OCI-M2 (cell line): ENCODE measurements at regions not wholly inside any gene's neighbourhood (a gene's known extent, or its start where the extent isn't known, plus 50 kb on each side); places are given as distances from the start of the nearest gene placed in this dataset.

Experiments used
- DNase-seq: peaks from one replicate; lab custom pipeline; 2025; ENCODE audit not compliant: unreplicated experiment; lab: John Stamatoyannopoulos, UW

DNA sequence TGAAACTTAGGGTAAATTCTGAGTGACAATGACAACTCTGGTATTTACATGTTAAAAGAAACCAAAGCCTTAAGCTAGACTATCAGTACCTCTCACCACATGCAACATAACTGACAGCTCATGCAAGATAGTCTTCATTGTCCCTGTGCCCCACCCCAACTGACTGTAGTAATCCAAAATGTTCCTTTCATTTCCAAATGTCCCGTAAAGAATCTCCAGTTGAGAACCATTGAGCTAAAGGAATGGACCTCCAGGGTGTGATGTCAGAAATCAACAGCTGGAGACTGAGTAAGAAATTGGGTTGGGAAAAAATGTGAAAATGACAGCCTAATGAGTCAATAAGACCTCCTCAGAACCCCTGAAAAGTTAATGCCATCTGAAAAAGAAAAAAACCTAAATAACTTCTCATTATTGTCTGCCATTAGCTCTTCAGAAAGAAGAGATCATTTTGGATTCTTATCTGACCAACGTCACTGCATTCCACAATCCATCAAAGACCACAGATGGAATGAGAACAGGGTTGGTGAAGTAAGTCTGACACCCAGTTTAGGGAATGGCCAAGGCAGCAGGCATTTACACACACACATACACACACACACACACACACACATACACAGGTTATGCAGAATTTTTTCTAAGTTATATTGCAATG lies 51.7 kb upstream of the ACVR2A start:
- DNase-seq: no peak

DNA sequence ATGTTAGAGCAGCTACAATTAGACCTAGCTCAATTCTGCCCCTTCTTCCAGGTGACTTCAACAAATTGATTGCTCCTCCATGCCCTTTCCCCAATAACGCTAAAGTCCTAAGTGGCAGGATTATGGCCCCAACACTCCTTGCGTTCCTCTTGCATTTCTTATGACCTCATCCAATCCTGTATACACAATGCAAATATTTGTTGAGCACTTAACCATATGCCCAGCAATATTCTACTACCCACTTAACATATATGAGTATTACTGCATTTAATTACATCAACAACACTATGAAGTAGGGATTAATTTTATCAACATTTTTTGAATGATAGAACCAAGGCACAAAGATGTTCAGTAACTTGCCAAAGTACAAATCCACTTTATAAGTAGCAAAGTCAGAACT lies 54.2 kb upstream of the ACVR2A start:
- DNase-seq: no peak

- no peak for DNase-seq
Observed at GRCh38 chr2:147789720-147790119, 55.1 kb upstream of the ACVR2A start.

DNA sequence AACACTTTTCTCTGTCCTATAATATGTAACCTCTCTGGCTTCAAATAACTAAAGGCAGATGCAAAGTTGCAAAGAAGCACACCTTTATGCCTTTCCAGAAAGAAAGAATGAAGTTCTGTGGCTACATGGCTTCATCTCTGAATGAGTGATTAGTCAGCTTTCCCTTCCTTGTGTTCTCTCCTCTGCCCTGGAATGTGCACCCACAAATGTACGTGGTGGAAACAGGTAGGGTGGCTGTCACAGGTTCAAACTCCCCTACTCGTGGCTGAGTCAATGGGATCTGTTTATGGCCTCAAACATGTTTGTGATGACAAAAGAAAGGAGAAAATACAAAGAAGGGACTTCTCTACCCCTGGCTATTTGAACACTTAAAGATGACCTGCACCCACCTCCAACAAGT lies 55.5 kb upstream of the ACVR2A start:
- DNase-seq: no peak

DNA sequence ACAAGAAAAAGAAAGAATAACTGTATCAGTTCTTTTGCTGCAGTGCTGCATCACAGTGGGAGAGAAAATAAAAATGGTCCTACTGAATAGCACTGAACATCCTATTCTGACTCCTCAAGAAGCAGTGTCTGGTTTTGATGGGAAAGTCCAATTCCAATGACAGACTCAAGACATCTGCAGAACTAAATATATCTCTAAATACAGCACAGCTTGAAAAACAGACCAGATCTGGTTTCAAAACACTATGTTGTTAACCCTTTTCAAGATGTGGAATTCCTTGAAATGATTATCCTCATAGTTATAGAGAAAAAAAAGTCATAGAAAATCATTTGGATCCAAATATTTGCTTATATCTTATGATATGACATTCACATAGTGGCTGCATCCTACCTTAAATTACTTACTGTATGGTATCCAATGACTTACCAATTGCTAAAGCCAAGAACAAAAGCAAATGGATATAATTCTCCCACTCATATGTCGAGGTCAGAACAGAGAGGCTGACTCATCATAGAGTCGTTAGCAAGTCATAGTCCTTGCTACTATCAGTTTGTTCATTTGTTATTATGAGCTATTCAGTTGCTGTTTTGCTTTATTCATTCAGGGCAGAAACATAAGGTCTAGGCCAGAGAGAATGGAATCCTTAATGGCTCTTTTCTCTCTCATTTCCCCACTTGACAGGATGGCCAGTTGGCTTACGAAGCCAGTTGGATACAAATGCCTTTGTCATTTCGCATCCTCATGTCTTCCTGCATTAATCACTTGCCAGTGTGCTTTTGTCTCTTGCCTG lies 62.5 kb upstream of the ACVR2A start:
- no peak for DNase-seq

- no peak for DNase-seq
Observed at GRCh38 chr2:147779440-147779839, 65.4 kb upstream of the ACVR2A start.

DNA sequence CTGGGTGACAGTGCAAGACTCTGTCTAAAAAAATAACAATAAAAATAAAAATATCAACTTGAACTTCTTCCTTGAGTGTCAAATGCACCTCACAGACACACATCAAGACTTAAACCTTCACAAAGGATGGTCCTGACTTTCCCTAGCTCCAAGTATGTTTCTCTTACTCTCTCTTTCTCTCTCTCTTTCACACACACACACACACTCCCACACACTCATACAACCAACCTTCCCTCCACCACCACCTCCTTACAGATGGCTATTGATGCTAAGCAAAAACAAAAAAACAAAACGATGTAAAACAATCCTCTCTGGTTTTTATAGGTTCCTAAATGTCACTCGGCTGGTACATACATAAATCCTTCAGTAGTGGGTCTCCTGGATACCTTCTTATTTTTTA lies 67.4 kb upstream of the ACVR2A start:
- no peak for DNase-seq

- DNase-seq: no peak
Observed at GRCh38 chr2:147774805-147775204, 70.0 kb upstream of the ACVR2A start.

- no peak for DNase-seq
Observed at GRCh38 chr2:147773479-147773878, 71.3 kb upstream of the ACVR2A start.

DNA sequence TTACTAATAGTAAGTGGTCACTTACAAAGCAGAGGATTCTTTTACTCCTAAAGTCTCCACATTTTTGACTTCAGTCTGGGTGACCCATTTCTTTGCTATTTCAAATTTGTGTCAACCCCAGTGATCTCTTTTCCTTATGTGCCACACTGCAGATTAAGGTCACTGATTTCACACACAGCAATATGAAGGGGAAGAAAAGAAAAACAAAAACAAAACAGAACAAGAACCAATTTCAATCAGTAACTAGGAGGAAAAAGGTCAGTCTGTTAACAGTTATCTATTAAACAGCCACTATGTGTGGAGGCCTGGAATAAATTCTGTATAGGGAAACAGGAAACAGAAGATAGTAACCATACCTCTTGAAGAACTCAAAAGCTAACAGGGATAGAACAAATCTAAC lies 72.0 kb upstream of the ACVR2A start:
- no peak for DNase-seq

DNA sequence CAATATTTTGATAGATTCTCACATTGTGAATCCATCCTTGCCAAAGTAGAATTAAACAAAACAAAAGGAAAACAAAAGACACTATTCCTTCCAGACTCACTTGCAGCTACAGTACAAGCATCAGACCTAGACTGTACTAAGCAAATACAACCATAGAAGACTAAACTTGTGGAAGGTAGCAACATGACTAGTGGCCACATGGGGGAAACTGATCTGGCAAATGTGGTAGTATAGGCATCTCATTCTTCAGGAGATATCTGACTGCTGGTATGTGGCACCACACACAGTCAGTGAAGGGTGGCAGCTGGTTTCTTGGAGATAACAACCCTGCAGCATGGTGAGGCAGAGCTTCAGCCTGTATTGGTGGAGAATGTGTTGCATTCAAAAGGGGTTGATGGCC lies 81.0 kb upstream of the ACVR2A start:
- DNase-seq: no peak

GRCh38 chr2:147760984-147761383 lies 83.8 kb upstream of the ACVR2A start:
- DNase-seq: no peak

DNA sequence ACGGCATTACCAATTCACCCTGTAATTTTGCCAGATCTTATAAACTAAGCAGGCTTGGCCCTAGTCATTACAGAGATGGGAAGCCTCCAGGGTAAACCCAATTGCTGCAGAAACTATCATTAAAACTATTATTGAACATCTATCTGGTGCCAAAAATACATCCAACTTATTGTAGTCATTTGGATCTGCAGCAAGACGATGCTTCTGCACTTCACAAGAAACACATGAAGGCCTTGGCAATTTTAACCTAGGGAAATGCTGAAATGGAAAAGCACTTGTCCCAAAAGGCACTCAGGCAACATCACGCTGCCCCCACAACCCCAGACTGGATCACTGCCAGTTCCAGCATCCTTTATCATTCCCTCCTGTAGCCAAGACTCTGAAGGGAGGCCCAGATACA lies 85.3 kb upstream of the ACVR2A start:
- DNase-seq: no peak

- DNase-seq: no peak
Observed at GRCh38 chr2:147758821-147759220, 86.0 kb upstream of the ACVR2A start.

- DNase-seq: no peak
Observed at GRCh38 chr2:147756069-147756468, 88.8 kb upstream of the ACVR2A start.

- no peak for DNase-seq
Observed at GRCh38 chr2:147740211-147740927, 104.5 kb upstream of the ACVR2A start.

DNA sequence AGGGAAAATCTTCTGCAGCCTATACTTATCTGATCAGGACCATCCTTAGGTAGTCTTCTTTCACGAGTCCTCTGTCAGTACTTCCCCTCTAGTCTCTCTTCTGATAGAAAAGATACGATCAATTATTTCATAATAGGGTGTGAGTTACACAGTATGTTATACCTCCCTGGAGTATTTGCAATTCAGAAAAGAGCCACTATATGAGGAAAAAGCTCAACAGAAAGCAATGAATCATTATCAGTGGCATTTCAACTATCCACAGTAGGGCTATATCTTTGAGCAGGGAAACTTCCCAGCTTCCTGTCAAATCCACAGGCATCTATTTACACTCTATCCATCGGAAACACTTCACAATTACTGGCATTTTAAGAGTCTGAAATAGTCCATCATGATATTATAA lies 105.3 kb upstream of the ACVR2A start:
- DNase-seq: no peak

GRCh38 chr2:147718831-147719230 lies 126.0 kb upstream of the ACVR2A start:
- DNase-seq: no peak

- DNase-seq: no peak
Observed at GRCh38 chr2:147716906-147717305, 127.9 kb upstream of the ACVR2A start.

DNA sequence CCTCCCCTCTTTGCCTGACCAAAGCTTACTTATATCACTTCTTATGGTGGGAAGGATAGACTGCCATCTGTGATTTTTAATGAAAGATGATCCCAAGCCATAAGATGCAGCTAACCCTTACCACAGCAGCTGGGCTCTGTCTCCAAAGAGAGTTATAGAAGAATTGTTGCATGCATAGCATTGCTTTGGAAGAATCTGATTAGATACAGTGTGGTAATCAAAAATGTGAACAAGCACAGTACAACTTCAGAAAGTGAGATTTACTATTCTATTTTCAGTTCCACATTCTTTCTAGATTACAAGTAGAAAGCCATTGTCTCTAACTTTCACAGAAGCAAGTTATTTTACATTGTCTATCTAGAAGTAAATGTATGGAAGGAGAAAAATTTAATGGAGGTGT lies 129.0 kb upstream of the ACVR2A start:
- DNase-seq: no peak

DNA sequence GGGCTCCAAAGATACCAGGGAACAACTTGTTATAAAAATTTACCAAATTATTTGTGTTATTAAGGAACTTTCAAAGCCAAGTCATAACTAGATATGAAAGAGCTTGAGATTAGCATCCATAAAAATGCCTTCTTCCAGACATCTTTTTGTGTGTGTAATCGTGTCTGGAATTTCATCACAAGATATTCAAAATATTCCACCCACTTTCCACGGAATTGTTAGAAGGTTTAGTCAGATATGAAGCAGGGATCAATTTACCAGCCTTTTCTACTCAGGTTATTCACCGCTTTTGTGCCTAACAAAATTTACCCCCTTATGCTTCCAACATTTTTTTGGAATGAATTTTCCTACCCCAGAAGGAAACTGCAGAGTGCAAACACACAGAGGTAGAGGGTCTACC lies 130.2 kb upstream of the ACVR2A start:
- no peak for DNase-seq

GRCh38 chr2:147713349-147713748 lies 131.5 kb upstream of the ACVR2A start:
- DNase-seq: no peak
